ENCODE measurements at regions not wholly inside any gene's neighbourhood (a gene's known extent, or its start where the extent isn't known, plus 50 kb on each side); places are given as distances from the start of the nearest gene placed in this dataset.

DNA sequence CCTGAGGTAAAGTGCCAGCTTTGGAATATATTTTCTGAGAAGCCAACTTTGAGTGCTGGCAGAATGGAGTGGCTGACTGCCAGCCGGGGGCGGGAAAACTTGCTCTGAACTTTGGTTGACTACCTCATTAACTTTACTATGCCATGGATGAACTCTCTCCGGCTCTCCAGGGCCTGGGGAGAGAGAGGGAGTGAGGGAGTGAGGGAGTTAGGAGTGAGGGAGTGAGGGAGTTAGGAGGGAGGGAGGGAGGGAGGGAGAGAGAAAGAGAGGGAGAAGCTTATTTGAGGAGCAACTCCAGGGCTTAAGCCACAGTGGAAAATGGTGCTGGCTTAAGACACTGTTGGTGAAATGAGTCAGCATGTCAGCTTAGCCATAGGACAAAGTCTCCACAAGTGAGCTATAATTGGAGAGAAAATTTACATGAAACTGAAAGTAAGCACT, 280.9 kb upstream of the RPS6KA3 start:
- no peak overlapping the region for H3K4me3 ChIP-seq
- TF ChIP-seq CTCF (IDR thresholded peaks at IDR 0.05) (no peak), POLR2A (IDR thresholded peaks at IDR 0.05) (no peak), POLR2AphosphoS5 (IDR thresholded peaks at IDR 0.05) (no peak), EP300 (IDR thresholded peaks at IDR 0.05) (no peak)
- intact Hi-C loops (cut with DNase I), result no loop called here
- H3K27me3 ChIP-seq, result no peaks in the 10 kb centered on the region
- H3K9me3 ChIP-seq, result no peaks in the 10 kb centered on the region
- WGBS, 2 donors, result 13 to 59% methylated on average over 3 of the region's 3 CpGs
- no peak for DNase-seq
- H3K36me3 ChIP-seq, result no peaks in the 10 kb centered on the region
- H3K4me1 ChIP-seq, result peaks cover 0 to 5% (median 0%) of the 10 kb centered on the region in 4 donors
- peak overlapping the region; percentile 11 to 53 (median 36) for H3K27ac ChIP-seq

GRCh38 chrX:20545538-20545937, 278.8 kb upstream of the RPS6KA3 start:
- WGBS, 2 donors, result 74 to 84% methylated on average over 3 of the region's 3 CpGs
- no peak for TF ChIP-seq EP300 (IDR thresholded peaks at IDR 0.05)
- no peak for TF ChIP-seq POLR2A (IDR thresholded peaks at IDR 0.05)
- H3K27me3 ChIP-seq, result no peaks in the 10 kb centered on the region

GRCh38 chrX:20542072-20542471, 275.4 kb upstream of the RPS6KA3 start:
- 69 to 87% methylated on average over 1 of the region's 1 CpG for WGBS, 2 donors
- H3K27ac ChIP-seq, result no peak overlapping the region
- intact Hi-C loops (cut with DNase I), result no loop called here
- no peak for DNase-seq
- H3K36me3 ChIP-seq, result no peaks in the 10 kb centered on the region
- no peaks in the 10 kb centered on the region for H3K27me3 ChIP-seq
- H3K4me3 ChIP-seq, result no peak overlapping the region
- no peak for TF ChIP-seq POLR2A (IDR thresholded peaks at IDR 0.05)
- no peak for TF ChIP-seq POLR2AphosphoS5 (IDR thresholded peaks at IDR 0.05)
- TF ChIP-seq EP300 (IDR thresholded peaks at IDR 0.05), result no peak
- no peak for TF ChIP-seq CTCF (IDR thresholded peaks at IDR 0.05)
- H3K9me3 ChIP-seq, result no peaks in the 10 kb centered on the region
- H3K4me1 ChIP-seq, result no peaks in the 10 kb centered on the region

More at GRCh38 chrX:20545538-20545937, 278.8 kb upstream of the RPS6KA3 start:
- DNase-seq, result no peak
- Histone ChIP-seq H3K9me3 (no peaks in the 10 kb centered on the region), H3K4me1 (peaks cover 0 to 5% (median 0%) of the 10 kb centered on the region in 4 donors), H3K4me3 (no peak overlapping the region), H3K36me3 (no peaks in the 10 kb centered on the region), H3K27ac (no peak overlapping the region)
- intact Hi-C loops (cut with DNase I), result no loop called here

DNA sequence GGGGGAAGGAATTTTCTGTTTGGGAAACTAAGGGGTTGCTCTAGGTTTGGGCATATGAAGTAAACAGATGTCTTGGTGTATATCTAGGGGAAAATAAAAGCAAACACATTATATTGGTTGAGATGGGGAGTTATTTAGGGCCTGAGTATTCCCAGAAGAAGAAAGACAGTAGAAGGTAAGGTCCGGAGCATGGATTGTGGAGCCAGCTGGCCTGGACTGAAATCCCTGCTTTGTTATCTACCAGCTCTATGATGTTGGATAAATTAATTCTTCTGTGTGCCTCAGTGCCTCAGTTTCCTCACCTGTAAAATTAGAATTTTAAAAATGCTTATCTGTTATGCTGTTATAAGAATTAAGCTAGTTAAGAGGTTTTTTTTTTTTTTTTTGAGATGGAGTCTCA, 272.3 kb upstream of the RPS6KA3 start:
- TF ChIP-seq POLR2A (IDR thresholded peaks at IDR 0.05) (no peak), POLR2AphosphoS5 (IDR thresholded peaks at IDR 0.05) (no peak)
- 93 to 94% methylated on average over 1 of the region's 1 CpG for WGBS, 2 donors

GRCh38 chrX:20531667-20532066, 265.0 kb upstream of the RPS6KA3 start:
- Histone ChIP-seq H3K27ac (peak overlapping the region in 1 of 4 donors; percentile 45), H3K27me3 (no peaks in the 10 kb centered on the region), H3K9me3 (no peaks in the 10 kb centered on the region), H3K4me1 (peaks cover 0 to 23% (median 3%) of the 10 kb centered on the region in 4 donors), H3K4me3 (no peak overlapping the region), H3K36me3 (no peaks in the 10 kb centered on the region)
- intact Hi-C loops (cut with DNase I), result no loop called here
- no peak for TF ChIP-seq EP300 (IDR thresholded peaks at IDR 0.05)
- TF ChIP-seq POLR2A (IDR thresholded peaks at IDR 0.05), result no peak
- TF ChIP-seq CTCF (IDR thresholded peaks at IDR 0.05), result no peak
- no peak for TF ChIP-seq POLR2AphosphoS5 (IDR thresholded peaks at IDR 0.05)
- no peak for DNase-seq
- WGBS, 2 donors, result 63 to 73% methylated on average over 4 of the region's 4 CpGs

More for the DNA sequence above, 272.3 kb upstream of the RPS6KA3 start:
- Histone ChIP-seq H3K4me1 (no peaks in the 10 kb centered on the region), H3K36me3 (no peaks in the 10 kb centered on the region), H3K9me3 (no peaks in the 10 kb centered on the region), H3K27me3 (no peaks in the 10 kb centered on the region), H3K4me3 (no peak overlapping the region), H3K27ac (no peak overlapping the region)
- intact Hi-C loops (cut with DNase I), result no loop called here
- no peak for DNase-seq

- H3K27ac ChIP-seq, result peak overlapping the region; percentile 5 to 45 (median 23)
These were observed 263.8 kb upstream of the RPS6KA3 start for GRCh38 chrX:20530406-20530921.

More at GRCh38 chrX:20530406-20530921, 263.8 kb upstream of the RPS6KA3 start:
- peak overlapping the region in 3 of 4 donors; percentile 17 to 21 (median 18) for H3K4me3 ChIP-seq
- H3K9me3 ChIP-seq, result no peaks in the 10 kb centered on the region
- H3K27me3 ChIP-seq, result no peaks in the 10 kb centered on the region
- DNase-seq, result peak; percentile 74
- TF ChIP-seq POLR2AphosphoS5 (IDR thresholded peaks at IDR 0.05), result no peak
- TF ChIP-seq CTCF (IDR thresholded peaks at IDR 0.05), result peak; percentile 13 to 60 (median 48)
- no peaks in the 10 kb centered on the region for H3K36me3 ChIP-seq
- WGBS, 2 donors, result 4 to 5% methylated on average over 9 of the region's 9 CpGs
- H3K4me1 ChIP-seq, result peaks cover 0 to 23% (median 3%) of the 10 kb centered on the region in 4 donors
- intact Hi-C loops (cut with DNase I), result no loop called here

All from sigmoid colon (tissue), 6 donors.